ENCODE measurements at regions not wholly inside any gene's neighbourhood (a gene's known extent, or its start where the extent isn't known, plus 50 kb on each side); places are given as distances from the start of the nearest gene placed in this dataset.

DNA sequence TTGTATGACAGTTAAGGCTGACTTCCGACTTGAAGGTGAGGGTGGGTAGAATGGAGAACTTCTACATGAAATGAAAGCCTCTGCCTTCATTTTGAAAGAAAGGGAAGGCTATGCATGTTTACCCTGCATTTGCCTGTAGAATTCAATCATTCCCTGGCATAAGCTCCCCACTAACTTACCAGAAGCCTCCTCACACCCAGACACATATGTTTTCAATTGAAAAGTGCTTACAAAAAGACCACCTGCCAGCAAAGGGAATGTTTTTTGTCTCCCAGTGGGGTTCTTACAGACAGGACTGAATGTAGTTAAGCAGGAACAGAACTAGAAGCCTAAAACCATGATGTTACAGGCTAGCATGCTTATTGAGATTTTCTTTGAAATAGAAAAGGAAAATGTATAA lies 392.1 kb upstream of the HSF2 start:
- no peak for DNase-seq (ENCODE audit: low read depth in 3 of 3)

DNA sequence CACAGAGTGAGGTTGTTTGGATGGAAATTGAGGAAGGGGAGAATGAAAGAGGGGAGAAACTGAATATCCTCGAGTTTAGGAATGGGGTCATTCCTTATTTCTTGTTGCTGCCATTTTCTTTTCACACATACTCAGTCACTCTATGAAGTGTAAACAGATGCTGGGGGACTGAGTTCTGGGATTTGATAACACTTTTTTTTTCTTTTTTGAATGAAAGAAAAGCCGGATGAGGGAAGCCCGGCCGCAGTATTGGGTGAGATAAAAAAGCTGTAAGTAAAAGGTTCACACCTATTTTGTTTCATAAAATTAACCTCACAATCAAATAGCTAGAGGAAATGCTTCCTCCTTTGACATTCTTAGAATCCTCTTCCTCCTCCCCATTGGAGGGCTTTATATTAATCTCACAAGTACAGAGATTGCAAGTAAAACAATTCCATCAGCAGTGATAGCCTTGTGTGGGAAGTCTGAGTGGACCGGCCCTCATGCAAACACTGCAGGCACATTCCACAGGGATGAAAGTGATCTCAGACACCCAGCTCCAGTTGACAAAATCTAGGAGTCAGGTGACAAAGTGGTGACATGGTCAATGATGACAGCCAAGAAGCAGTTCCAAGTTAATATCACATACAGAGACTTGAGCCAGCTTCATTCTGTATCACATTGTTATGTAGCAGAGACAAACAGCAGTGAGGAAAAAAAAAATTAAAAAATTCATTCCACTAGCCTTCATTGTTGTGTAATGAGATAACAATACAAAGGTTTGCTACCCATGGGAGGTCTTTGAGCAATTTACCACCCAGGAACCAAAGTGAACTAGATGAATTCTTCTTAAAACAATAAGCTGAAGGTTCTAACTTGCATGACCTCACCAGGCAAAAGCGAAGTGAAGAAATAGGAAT lies 391.1 kb upstream of the HSF2 start:
- no peak for DNase-seq (ENCODE audit: low read depth in 3 of 3)

DNA sequence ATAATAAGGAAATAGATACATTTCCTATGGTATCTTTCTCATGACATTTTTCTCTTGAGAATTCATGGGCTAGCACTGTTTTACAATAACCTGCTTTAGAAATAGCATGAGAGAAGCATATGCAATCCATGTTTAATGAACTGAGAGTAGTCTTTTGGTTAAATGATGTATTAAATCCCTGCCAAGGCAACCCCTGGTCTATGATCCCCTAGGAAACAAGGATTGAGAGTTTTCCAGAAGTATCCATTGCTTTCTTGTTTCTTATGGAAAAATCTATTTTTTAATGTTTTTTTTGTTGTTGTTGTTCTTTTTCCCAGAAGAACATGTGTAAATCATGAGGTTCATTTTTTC lies 390.5 kb upstream of the HSF2 start:
- DNase-seq (ENCODE audit: low read depth in 3 of 3): no peak

DNA sequence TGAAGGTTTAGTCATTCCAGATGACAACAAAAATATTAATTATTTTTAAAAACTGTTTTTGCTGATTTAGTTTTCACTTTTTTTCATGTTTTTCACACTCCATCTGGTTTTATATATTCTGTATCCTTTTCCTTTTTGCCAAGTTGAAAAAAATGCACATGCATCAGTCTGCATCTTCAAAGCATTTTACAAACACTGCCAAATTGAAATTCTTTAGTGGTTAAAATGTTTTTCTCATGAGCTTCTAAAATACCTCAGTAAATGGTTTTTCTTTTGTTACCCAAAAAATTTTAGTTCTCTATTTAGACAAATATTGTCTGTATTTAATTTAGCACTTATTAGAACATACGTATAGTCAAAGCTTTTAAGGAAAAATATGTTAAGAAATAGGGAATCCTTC lies 386.9 kb upstream of the HSF2 start:
- no peak for DNase-seq (ENCODE audit: low read depth in 3 of 3)

DNA sequence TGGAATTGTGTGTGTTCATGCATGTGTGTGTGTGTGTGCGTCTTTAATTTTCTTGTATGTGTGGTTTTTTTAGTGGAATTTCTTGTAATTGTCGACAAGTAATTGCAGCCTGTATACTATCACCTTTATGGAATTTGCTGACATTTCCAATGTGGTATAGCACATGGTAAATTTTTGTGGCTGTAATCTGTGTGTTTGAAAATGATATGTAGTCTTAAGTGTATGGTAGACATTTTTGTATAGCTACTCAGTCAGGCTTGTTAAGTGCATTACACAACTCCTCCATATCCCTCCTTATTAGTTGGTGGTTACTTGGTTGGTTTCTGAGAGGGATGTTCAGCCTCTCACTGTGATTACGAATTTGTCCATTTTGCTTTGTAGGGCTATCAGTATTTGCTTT lies 384.5 kb upstream of the HSF2 start:
- no peak for DNase-seq (ENCODE audit: low read depth in 3 of 3)

DNA sequence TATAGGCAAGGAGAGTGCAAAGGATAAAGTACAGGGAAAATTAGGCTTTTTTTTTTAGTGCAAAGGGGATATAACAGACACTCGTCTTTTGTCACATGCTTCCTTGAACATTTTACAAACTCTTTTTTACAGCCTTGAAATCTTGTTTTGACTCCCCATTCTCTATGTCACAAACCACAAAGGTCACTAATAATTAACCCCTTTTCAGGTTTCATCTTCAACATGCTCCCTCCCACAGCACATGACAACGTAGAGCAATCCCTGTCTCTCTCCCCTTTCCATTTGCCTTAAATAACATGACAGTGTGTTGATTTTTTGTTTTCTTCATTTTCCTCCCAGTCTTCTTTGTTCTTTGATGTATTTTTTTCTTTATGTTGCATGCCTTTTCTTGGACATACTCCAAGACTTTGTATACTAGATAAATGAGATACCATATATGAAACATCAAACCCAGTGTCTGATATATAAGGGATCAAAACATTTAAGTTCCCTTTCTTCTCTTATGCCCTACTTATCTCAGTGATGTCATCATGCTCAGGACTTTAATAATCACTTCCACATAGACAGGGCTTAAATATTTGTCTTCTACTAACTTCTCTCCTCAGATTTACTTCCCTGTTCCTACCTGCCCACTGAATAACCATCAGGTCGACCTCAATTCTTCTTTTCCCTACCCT lies 378.7 kb upstream of the HSF2 start:
- DNase-seq (ENCODE audit: low read depth in 3 of 3): no peak

DNA sequence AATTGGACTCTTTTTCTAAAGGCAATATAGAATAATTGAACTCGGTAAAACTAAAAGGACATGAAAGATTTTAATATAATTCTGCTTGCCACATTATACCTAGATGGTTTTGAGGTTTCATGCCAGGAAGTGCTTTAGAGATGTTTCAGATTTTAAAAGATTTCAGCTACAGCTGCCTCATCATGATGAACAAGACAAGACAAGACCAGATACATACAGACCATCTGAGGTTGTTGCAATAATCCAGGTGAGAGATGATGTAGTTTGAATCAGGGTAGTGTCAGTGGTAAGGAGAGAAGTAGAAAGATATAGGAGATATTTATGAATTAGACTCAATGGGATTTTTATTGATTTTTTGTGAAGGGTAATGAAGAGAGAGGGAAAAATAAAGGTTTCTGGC lies 374.3 kb upstream of the HSF2 start:
- no peak for DNase-seq (ENCODE audit: low read depth in 3 of 3)

DNA sequence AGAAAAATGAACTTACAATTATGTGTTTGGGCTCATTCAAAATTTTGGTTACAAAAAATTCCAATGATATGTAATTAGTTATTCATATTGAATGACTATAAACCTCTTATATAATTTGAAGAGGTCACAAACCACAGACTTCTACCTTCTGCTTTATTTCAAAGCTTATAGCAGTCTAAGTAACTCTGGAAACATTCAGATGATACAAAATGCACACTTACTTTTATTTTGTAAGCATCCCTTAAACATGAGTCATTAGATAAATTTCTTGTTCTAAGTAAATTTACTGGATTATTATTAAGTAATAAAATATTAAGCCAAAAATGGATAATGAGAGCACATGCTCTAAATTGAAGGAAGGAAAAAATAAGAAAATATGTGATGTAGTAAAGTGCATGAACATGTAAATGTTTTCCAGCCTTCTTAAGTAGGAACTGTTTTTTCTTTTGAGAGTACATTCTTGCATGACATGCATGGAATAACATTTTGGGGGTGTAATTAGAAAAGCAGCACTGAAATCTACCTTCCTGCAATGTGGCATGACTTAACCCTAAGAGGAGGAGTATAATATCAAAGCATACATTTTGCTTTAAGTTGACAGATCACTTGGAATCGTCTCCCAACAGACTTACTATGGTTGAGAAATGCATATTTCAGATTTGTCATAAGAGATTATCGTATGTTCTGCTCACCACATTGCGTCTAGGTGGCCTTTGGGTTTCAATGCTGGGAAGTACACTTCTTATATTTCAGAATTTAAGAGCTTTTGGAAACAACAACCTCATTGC lies 372.7 kb upstream of the HSF2 start:
- no peak for DNase-seq (ENCODE audit: low read depth in 3 of 3)

DNA sequence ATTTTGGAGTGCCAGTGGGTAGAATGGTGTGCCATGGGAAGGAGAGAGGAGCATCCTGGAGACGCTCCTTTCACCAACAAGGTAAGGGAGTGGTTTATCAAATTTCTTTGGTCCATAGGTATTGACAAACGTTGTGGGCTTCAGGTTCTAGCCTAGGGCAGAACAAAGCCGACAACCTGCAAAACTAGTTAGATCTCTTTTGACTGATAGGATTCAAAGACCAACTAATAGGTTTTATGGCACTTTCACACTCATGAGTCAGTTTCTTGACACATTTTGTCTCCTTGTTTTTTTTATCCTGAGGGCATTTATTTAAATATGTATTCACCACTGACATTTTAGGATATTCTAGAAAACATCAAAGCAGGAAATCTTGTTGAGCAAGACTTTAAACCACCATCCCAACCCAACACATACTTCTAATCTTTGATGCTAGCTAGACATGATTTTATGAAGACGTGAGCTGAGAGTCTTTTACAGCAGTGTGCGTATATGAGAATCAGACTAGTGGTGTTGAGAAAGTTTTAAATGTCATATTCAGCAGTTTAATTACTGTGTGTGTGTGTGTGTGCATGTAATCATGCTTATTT lies 370.4 kb upstream of the HSF2 start:
- DNase-seq (ENCODE audit: low read depth in 3 of 3): no peak

DNA sequence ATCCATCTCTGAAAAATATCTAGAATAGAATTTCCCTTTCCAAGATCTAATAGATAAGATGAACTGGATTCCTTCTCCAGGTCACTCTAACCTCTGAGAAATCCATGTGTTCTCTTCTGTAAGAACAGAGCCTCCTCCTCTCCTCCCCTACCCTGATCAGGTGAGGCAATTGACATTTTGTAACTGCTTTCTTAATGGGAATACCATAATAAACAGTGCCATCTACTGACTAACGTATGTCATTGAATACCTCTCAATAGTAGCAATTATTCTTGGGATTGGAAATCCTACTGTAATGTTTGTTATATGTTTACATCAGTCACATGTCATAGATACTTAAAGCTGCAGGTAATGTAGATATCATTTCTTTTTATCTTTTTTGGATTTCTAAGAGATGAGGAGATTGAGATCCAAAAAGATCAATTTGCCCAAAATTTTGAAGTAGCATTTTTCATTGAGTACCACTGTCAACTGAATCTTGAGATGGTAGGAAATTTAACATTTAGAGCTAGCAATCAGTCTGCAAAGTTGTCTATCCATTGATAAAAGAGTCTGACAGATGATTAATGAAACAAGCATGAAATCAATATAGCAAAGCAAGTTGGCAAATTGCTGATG lies 365.8 kb upstream of the HSF2 start:
- DNase-seq (ENCODE audit: low read depth in 3 of 3): no peak

DNA sequence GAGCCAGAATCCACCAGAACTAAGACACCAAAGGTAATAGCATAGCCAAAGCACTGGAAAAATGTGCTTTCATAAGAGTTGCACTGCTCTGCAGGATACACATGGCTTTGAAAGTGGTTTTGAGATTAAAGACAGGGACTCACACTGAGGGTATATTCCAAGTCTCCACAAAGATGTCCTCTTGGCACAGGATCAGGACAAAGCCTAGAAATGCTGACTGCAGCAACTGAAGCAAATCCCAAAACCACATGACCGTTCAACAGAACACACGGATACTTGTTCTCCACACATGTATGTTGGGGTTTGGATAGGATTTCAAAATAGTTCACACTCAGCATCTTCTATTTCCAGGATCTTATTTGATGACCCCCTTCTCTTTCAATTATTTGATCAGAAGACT lies 364.3 kb upstream of the HSF2 start:
- no peak for DNase-seq (ENCODE audit: low read depth in 3 of 3)

DNA sequence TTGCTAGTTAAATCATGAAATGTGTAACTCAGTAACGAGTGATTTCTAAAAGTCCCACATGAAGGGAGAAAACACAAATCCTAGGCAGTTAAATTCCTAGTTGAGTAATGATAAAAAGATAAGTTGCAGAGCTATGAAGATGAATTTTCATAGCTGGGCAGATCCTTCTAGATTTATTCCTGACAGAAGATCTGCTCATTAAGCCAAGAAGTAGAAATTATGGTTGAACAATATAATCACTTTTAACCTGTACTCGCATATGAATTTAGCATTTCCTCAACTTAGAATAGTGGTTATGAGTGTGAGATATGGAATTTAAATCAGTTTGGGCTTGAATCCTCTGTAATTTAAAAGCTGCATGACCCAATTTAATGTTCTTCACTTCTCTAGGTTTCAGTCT lies 359.2 kb upstream of the HSF2 start:
- DNase-seq (ENCODE audit: low read depth in 3 of 3): no peak

DNA sequence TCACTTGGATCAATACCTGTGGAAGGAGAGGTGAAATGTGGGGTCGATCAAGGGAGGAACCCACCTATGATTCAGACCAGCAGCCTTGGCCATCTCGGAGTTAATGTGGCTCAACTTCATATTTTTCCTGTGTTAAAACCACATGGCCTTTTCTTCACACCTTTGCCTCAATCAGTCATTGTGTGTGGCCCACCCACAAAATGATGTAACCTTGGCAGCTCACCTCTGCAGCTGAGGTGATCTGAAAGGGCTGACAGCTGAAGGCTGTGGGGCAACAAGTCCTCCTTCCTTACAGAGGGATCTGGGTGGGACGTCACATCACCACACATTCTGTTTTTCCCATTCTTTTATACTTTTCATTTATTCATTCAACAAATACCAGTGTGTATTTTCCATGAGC lies 357.1 kb upstream of the HSF2 start:
- DNase-seq (ENCODE audit: low read depth in 3 of 3): no peak

DNA sequence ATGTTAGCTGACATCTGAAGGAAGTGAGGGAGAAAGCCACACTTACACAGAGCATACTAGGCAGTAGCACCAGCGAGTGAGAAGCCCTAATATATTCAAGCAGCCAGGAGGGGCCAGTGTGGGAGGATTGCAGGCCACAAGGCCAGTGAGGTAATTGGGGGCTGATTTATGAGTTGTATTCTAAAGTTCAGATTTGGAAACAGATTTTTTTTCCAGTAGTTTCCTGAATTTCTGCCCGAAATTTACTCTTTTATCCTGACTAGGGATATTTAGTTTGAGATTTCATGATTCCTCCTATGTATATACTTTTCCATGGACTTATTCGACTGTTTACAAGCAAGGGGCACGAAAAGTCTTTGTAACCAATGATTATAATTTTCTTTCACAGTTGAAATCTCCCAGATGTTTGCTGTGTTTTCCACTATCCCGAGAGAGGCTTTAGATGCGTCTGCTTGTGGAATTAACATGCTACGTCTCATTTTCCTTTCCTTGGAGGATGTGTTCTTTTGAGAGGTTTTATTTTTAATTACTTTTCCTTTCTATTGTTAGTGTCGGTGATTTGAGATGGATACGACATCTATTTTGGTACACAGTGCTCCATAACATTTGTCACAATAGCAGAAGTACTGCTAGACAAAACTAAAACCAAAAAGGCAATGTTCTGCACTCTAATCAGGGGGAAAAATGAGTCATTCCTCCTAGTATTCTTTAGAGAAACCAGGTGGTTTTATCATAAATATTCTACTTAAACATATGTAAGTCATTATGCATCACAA lies 356.3 kb upstream of the HSF2 start:
- DNase-seq (ENCODE audit: low read depth in 3 of 3): no peak

DNA sequence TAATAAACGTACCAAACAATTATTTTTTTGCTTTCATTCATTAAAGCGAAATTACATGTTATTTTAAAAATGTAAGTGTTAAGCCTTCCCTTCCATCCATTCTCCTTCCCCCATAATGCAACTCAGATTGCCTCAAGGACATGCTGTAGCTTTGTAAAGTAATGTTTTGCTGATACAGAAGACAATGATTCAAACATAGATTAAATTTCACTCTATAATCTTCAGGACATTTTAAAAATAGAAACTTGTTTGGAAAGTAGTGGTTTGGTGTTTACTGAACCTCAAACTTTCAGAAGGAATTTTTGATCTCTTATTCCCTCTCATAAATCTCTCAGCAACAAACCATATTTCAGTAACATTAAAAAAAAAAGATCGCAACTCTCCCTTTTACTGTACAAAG lies 350.9 kb upstream of the HSF2 start:
- DNase-seq (ENCODE audit: low read depth in 3 of 3): no peak

DNA sequence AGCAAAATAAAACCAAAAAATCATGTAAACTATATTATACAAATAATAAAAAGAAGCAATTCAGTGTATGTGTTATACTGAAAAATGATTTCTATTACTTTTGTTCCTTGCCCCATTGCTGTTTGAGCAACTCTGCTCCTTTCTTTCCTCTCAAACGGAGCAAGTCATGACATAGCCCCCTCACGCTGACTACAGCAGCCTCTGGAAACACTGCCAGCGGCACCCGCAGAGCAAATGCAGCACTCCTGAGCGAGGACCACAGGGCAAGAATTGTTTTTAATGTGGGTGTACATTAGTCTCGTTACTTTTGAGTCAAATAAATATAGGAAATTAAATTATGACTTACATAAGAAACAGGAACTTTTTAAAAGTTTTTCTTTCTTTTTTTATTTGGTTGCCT lies 350.1 kb upstream of the HSF2 start:
- no peak for DNase-seq (ENCODE audit: low read depth in 3 of 3)

DNA sequence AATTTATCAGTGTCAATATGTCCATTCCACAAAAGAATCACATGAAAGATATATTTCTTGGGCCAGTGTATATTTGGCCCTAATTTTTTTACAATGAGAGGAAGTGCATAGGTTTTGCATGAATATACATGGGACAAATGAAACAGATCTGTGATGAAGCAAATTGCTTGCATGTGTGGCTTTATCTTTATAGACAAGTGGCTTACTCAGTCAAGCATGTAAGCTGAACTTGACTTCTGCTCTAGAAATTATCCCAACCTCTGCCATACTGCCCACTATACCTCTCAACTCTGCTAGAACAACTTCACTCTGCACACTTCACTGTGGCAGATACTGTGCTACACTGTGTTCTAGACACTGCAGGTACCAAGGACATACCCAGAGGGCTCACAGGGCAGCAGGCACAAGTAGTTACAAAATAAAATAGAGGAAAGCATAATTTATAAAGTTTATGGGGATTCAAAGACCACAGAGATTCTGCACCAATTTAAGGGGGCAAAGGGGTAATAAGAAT lies 349.2 kb upstream of the HSF2 start:
- no peak for DNase-seq (ENCODE audit: low read depth in 3 of 3)

DNA sequence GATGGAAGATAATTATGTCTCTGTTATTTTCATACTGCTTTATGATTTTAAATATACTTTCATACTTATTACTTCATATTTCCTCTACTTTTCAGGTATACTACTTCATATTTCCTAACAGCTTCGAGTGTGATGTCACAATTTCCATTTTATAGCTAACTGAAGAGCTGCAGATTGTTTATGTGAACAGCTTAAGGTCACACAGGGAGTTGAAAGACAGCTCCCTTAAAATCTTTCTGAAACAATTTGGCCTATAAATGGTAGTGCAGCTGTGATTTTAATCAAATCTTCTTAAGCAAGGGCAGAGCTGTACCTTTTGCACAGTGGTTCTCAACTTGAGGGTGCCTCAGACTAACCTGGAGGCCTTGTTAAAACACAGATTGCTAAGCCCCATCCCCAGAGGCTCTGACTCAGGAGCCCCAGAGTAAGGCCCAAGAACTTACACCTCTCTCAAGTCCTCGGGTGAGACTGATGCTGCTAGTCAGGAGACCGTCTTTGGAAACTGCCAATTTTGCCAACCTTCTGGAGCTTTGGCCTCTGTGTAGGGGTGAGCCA lies 347.0 kb upstream of the HSF2 start:
- DNase-seq (ENCODE audit: low read depth in 3 of 3): no peak

DNA sequence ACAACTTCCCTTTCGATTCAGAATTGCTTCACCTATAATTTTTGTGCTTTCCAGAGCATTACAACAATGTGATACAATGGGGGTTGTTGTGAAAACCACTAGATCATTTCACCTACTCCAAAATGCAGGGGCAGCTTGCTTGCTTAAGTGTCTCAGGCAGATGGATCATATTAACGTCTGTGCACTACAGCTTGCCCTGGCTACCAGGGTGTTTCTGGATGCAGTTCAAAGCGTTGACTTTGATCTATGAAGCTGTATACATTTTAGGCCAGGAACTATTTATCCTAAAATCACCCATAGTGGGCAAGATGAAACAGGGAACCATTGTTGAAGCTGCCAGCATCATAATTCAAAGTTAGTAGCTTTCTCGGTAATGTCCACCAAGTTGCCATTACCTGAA lies 339.5 kb upstream of the HSF2 start:
- no peak for DNase-seq (ENCODE audit: low read depth in 3 of 3)

DNA sequence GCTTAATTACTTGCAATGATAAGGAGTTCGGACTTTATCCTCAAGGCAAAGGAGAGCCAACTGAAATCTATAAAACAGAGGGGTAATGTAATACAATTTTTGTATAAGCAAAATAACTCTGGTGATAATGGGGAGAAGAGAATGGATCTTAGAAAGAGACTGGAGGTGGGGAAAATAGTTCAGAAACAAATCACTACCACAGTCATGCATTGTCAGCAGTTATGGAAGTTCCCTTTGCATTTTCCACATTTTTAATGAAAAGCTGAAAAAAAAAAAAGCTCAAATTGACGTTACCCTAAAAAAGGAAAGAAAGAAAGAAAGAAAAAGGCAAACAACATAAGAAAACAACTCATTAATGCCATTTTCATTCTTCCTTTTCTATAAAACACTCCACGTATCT lies 337.6 kb upstream of the HSF2 start:
- no peak for DNase-seq (ENCODE audit: low read depth in 3 of 3)

DNA sequence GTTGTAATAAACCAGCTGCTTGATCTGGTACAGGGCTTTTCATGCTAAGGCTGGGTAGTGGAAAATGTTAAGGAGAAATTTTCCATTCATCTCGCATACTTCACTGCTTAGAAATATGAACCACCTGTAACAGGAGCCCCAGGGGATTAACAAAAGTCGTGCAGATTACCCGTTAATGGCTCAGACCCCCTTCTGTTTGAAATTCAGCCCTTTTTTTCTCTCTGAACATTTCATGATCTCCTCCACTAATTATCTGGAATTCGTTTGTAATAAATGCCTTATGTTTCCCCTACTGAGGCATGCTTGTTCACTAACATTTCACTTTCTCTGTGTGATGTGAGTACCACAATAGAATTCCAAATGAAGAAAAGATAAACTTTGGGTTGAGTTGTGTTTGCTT lies 336.4 kb upstream of the HSF2 start:
- DNase-seq (ENCODE audit: low read depth in 3 of 3): no peak

All from stimulated activated CD4-positive, alpha-beta T cell treated with anti-CD3 and anti-CD28 coated beads, TNF-alpha, amount 100 ng/mL, for 48 hours (primary cell).